Aorta (tissue), 5 donors: ENCODE measurements at regions not wholly inside any gene's neighbourhood (a gene's known extent, or its start where the extent isn't known, plus 50 kb on each side); places are given as distances from the start of the nearest gene placed in this dataset.

Experiments
- ATAC-seq: fragments of 200-7000 bp; cut with Tn5 transposase; one replicate; pipeline ENCODE4 v1.9.1; 2022; ENCODE audit warnings: moderate library complexity; ENCODE audit not compliant: low FRiP score
- DNase-seq, 2 donors: peaks; one replicate each; pipeline ENCODE4 v3.0.0-alpha.2; 2020
- H3K27ac ChIP-seq, 2 donors: one replicate each; pipeline ENCODE4 v1.5.1; 2013; ENCODE audit warnings: low read length in 2 of 2, mild to moderate bottlenecking in 2 of 2, moderate library complexity in 2 of 2, control low read depth in 1 of 2, inconsistent platforms in 1 of 2, low read depth in 1 of 2
- H3K27me3 ChIP-seq, 2 donors: one replicate each; pipeline ENCODE4 v1.6.1; 2013; ENCODE audit warnings: control low read depth in 1 of 2, low read length in 1 of 2, mild to moderate bottlenecking in 1 of 2, moderate library complexity in 1 of 2; ENCODE audit not compliant: insufficient read depth in 2 of 2, control insufficient read depth in 1 of 2
- H3K36me3 ChIP-seq, 2 donors: one replicate each; pipeline ENCODE4 v1.6.1; 2013; ENCODE audit warnings: control low read depth in 1 of 2, low read length in 1 of 2, mild to moderate bottlenecking in 1 of 2; ENCODE audit not compliant: insufficient read depth in 2 of 2, control insufficient read depth in 1 of 2
- H3K4me1 ChIP-seq, 2 donors: one replicate each; pipeline ENCODE4 v1.6.1; 2013; ENCODE audit warnings: low read length in 2 of 2, control low read depth in 1 of 2, mild to moderate bottlenecking in 1 of 2, moderate library complexity in 1 of 2; ENCODE audit not compliant: insufficient read depth in 2 of 2, control insufficient read depth in 1 of 2
- H3K4me3 ChIP-seq, 2 donors: one replicate each; pipeline ENCODE4 v1.5.1; 2013; ENCODE audit warnings: low read length in 2 of 2, control low read depth in 1 of 2, mild to moderate bottlenecking in 1 of 2
- H3K9me3 ChIP-seq: one replicate; pipeline ENCODE4 v1.6.1; 2013; ENCODE audit warnings: mild to moderate bottlenecking, low read length; ENCODE audit not compliant: control insufficient read depth
- WGBS, 2 donors: extraction: QIAGEN DNeasy Blood & Tissue Kit; methylation state at CpG; one replicate each; pipeline ENCODE4 v1.1.7; 2013; 5-methylcytosine and 5-hydroxymethylcytosine counted together
- intact Hi-C, 2 donors: fragments of 100-400 bp; cut with DNase I; formaldehyde crosslinking; loops; one replicate each; pipeline versions ENCODE4 v1.14.2 to v1.15.0; 2022
- donor health status: healthy with polysubstance abuse.
- donor health status: Bipolar disorder and iron deficiency.
- donor health status: DM: no; HTN: no; CAD: no.
- donor health status: DM: no; HTN: no; CAD: no.
- donor health status: DM: yes; HTN: yes; CAD: no.

- Histone ChIP-seq H3K36me3 (no peaks in the 10 kb centered on the region), H3K27ac (no peak overlapping the region), H3K9me3 (no peaks in the 10 kb centered on the region), H3K4me3 (no peak overlapping the region), H3K4me1 (no peaks in the 10 kb centered on the region), H3K27me3 (no peaks in the 10 kb centered on the region)
- no peak for DNase-seq
- 7 to 17% methylated on average over 2 of the region's 2 CpGs for WGBS, 2 donors
- no peak for ATAC-seq
- intact Hi-C loops = no loop called here
Measured at GRCh38 chr6:120681204-120681603, 653.1 kb downstream of the TBC1D32 start.

GRCh38 chr6:120675886-120676285 lies 658.4 kb downstream of the TBC1D32 start:
- Histone ChIP-seq H3K27ac (no peak overlapping the region), H3K36me3 (no peaks in the 10 kb centered on the region), H3K4me3 (no peak overlapping the region), H3K9me3 (no peaks in the 10 kb centered on the region), H3K4me1 (no peaks in the 10 kb centered on the region), H3K27me3 (no peaks in the 10 kb centered on the region)
- DNase-seq = no peak
- no peak for ATAC-seq
- WGBS, 2 donors = 84 to 87% methylated on average over 3 of the region's 3 CpGs
- intact Hi-C loops = no loop called here

GRCh38 chr6:120671519-120671918 lies 662.8 kb downstream of the TBC1D32 start:
- DNase-seq (no peak), ATAC-seq (no peak)
- no peak overlapping the region for H3K27ac ChIP-seq
- 22 to 24% methylated on average over 4 of the region's 4 CpGs for WGBS, 2 donors
- no peaks in the 10 kb centered on the region for H3K27me3 ChIP-seq
- H3K36me3 ChIP-seq = no peaks in the 10 kb centered on the region
- intact Hi-C loops = no loop called here
- H3K4me1 ChIP-seq = no peaks in the 10 kb centered on the region
- H3K4me3 ChIP-seq = no peak overlapping the region
- no peaks in the 10 kb centered on the region for H3K9me3 ChIP-seq

GRCh38 chr6:120652506-120652905 lies 681.8 kb downstream of the TBC1D32 start:
- intact Hi-C loops = no loop called here
- WGBS, 2 donors = 86 to 87% methylated on average over 2 of the region's 2 CpGs
- no peaks in the 10 kb centered on the region for H3K27me3 ChIP-seq

GRCh38 chr6:120648713-120649112 lies 685.6 kb downstream of the TBC1D32 start:
- intact Hi-C loops = no loop called here
- H3K4me3 ChIP-seq = no peak overlapping the region
- H3K9me3 ChIP-seq = no peaks in the 10 kb centered on the region
- ATAC-seq (no peak), DNase-seq (no peak)
- no peaks in the 10 kb centered on the region for H3K4me1 ChIP-seq
- H3K27me3 ChIP-seq = no peaks in the 10 kb centered on the region
- no peaks in the 10 kb centered on the region for H3K36me3 ChIP-seq
- H3K27ac ChIP-seq = no peak overlapping the region
- 23 to 24% methylated on average over 2 of the region's 2 CpGs for WGBS, 2 donors

More at GRCh38 chr6:120652506-120652905, 681.8 kb downstream of the TBC1D32 start:
- H3K36me3 ChIP-seq = no peaks in the 10 kb centered on the region
- H3K9me3 ChIP-seq = no peaks in the 10 kb centered on the region
- H3K27ac ChIP-seq = no peak overlapping the region
- H3K4me1 ChIP-seq = no peaks in the 10 kb centered on the region
- no peak overlapping the region for H3K4me3 ChIP-seq
- DNase-seq (no peak), ATAC-seq (no peak)

- H3K27me3 ChIP-seq = no peaks in the 10 kb centered on the region
Measured at GRCh38 chr6:120646101-120646500, 688.2 kb downstream of the TBC1D32 start.

DNA sequence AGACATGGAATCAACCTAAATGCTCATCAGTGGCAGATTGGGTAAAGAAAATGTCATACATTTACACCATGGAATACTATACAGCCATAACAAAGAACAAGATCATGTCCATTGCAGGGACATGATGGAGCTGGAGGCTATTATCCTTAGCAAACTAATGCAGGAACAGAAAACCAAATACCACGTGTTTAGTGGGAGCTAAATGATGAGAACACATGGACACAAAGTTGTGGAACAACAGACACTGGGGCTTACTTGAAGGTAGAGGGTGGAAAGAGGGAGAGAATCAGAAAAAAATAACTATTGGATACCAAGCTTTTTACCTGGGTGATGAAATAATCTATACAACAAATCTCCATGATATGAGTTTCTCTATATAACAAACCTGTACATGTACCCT lies 701.3 kb downstream of the TBC1D32 start:
- intact Hi-C loops = no loop called here

More at GRCh38 chr6:120646101-120646500, 688.2 kb downstream of the TBC1D32 start:
- ATAC-seq = no peak
- no peaks in the 10 kb centered on the region for H3K36me3 ChIP-seq
- intact Hi-C loops = no loop called here
- H3K9me3 ChIP-seq = no peaks in the 10 kb centered on the region
- no peaks in the 10 kb centered on the region for H3K4me1 ChIP-seq
- no peak overlapping the region for H3K4me3 ChIP-seq
- H3K27ac ChIP-seq = no peak overlapping the region
- WGBS, 2 donors = 15 to 24% methylated on average over 2 of the region's 2 CpGs
- no peak for DNase-seq

DNA sequence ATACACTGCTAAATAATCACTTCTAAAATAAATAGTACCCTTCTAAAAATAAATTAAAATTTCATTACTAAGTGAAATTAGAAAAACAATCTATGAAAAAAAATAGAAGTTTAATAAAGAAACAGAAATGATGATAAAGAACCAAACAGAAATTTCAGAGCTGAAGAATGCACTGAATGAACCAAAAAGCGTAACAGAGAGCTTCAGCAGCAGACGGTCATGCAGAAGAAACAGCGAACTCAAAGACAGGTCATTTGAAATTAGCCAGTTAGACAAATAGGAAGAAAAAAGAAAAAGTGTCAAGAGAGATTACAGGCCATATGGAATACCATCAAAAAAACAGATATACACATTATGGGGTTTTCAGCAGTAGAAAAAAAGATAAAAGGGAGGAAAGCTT lies 706.7 kb downstream of the TBC1D32 start:
- H3K4me3 ChIP-seq = no peak overlapping the region
- DNase-seq = no peak
- no peaks in the 10 kb centered on the region for H3K27me3 ChIP-seq
- 93 to 98% methylated on average over 3 of the region's 3 CpGs for WGBS, 2 donors
- no peaks in the 10 kb centered on the region for H3K9me3 ChIP-seq
- H3K27ac ChIP-seq = no peak overlapping the region
- no peaks in the 10 kb centered on the region for H3K4me1 ChIP-seq
- ATAC-seq = no peak
- intact Hi-C loops = no loop called here
- H3K36me3 ChIP-seq = no peaks in the 10 kb centered on the region

More for the DNA sequence above, 701.3 kb downstream of the TBC1D32 start:
- Histone ChIP-seq H3K27ac (no peak overlapping the region), H3K4me3 (no peak overlapping the region), H3K27me3 (no peaks in the 10 kb centered on the region), H3K36me3 (no peaks in the 10 kb centered on the region), H3K4me1 (no peaks in the 10 kb centered on the region), H3K9me3 (no peaks in the 10 kb centered on the region)
- no peak for DNase-seq
- ATAC-seq = no peak
- 56 to 66% methylated on average over 1 of the region's 1 CpG for WGBS, 2 donors

GRCh38 chr6:120622127-120622631 lies 712.1 kb downstream of the TBC1D32 start:
- H3K4me3 ChIP-seq = no peak overlapping the region
- no peaks in the 10 kb centered on the region for H3K27me3 ChIP-seq
- WGBS, 2 donors = 1 to 3% methylated on average over 1 of the region's 1 CpG
- H3K4me1 ChIP-seq = no peaks in the 10 kb centered on the region
- DNase-seq (no peak), ATAC-seq (no peak)
- intact Hi-C loops = no loop called here
- no peaks in the 10 kb centered on the region for H3K9me3 ChIP-seq
- no peak overlapping the region for H3K27ac ChIP-seq
- H3K36me3 ChIP-seq = no peaks in the 10 kb centered on the region
